22Rv1 (cell line): ENCODE measurements at regions not wholly inside any gene's neighbourhood (a gene's known extent, or its start where the extent isn't known, plus 50 kb on each side); places are given as distances from the start of the nearest gene placed in this dataset.

Experiments used
- H3K27ac ChIP-seq: fragments of 450-650 bp; 2 replicates; pipeline ENCODE4 v1.5.1; 2017
- ZFX ChIP-seq: fragments of 450-650 bp; IDR thresholded peaks from 2 replicates; pipeline ENCODE4 v1.6.1; 2017; ENCODE audit warnings: antibody characterized with exemption, borderline replicate concordance
- TF ChIP-seq, protein P1 (sequence below): fragments of 450-650 bp; IDR thresholded peaks from 2 replicates; pipeline ENCODE4 v1.5.1; 2017; ENCODE audit warnings: mild to moderate bottlenecking

DNA sequence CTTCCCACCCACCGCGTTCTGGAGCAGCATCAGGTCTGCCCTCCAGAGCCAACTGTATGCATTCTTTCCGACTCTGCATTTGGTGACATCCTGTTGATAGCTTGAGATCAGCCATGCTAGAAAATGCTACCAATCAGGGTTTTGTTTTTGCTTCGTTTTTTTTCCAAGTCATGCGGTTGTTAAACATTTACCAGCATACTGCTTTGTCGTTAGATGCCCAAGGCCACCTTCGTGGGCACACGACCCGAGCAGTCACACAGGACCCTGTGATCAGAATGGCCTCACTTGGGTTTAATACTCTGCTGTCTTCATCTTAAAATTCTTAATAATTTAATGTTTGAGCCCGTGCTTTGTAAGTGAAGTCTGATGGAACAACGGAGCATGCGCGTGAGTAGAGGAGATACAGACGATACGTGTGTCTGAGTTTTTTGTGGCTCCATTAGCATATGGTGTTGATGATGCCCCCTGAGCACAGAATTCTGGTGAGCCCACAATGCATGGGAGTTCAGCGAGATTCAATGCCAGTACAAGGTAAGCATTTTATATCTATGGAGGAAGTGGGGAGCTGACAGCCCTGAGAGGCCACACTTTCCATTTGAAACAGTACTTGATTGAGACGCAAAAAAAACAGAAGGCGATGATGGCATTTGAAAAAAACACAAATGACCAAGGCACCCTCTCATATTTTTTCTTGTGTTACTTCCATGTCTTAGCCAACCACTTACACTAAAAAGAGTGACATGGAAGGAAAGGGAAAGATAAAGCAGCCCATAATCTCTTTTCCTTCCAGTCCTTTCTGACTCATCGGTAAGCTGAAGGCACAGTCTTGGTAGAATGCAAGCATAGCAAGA, 323.6 kb downstream of the BCOR start:
- H3K27ac ChIP-seq = no peak overlapping the region
- TF ChIP-seq ZFX = no peak
- TF ChIP-seq, protein P1, sequence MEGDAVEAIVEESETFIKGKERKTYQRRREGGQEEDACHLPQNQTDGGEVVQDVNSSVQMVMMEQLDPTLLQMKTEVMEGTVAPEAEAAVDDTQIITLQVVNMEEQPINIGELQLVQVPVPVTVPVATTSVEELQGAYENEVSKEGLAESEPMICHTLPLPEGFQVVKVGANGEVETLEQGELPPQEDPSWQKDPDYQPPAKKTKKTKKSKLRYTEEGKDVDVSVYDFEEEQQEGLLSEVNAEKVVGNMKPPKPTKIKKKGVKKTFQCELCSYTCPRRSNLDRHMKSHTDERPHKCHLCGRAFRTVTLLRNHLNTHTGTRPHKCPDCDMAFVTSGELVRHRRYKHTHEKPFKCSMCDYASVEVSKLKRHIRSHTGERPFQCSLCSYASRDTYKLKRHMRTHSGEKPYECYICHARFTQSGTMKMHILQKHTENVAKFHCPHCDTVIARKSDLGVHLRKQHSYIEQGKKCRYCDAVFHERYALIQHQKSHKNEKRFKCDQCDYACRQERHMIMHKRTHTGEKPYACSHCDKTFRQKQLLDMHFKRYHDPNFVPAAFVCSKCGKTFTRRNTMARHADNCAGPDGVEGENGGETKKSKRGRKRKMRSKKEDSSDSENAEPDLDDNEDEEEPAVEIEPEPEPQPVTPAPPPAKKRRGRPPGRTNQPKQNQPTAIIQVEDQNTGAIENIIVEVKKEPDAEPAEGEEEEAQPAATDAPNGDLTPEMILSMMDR = no peak

GRCh38 chrX:39774774-39775328, 322.9 kb downstream of the BCOR start:
- TF ChIP-seq, protein P1 = no peak
- no peak for TF ChIP-seq ZFX

DNA sequence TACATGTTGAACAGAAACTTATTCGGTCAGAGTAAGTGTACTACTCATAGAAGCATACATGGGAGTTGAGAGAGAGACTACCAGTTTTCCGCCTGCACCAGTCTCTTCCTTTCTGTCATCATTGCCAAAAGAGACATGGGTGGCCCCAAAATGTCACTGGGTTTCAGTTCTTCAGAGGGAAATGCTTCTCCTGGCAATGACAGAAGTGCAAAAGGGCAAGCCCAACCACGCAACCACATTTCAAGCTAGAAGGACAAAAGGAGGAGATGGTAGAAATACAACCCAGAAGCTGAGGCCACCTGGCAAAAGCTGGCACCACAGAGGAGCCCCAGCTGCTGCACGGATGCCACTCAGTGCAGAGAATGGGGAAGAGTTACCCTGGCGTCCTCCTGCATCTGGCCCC, 320.1 kb downstream of the BCOR start:
- no peak for TF ChIP-seq ZFX
- TF ChIP-seq, protein P1 = no peak
- H3K27ac ChIP-seq = no peak overlapping the region

More at GRCh38 chrX:39774774-39775328, 322.9 kb downstream of the BCOR start:
- H3K27ac ChIP-seq = no peak overlapping the region

DNA sequence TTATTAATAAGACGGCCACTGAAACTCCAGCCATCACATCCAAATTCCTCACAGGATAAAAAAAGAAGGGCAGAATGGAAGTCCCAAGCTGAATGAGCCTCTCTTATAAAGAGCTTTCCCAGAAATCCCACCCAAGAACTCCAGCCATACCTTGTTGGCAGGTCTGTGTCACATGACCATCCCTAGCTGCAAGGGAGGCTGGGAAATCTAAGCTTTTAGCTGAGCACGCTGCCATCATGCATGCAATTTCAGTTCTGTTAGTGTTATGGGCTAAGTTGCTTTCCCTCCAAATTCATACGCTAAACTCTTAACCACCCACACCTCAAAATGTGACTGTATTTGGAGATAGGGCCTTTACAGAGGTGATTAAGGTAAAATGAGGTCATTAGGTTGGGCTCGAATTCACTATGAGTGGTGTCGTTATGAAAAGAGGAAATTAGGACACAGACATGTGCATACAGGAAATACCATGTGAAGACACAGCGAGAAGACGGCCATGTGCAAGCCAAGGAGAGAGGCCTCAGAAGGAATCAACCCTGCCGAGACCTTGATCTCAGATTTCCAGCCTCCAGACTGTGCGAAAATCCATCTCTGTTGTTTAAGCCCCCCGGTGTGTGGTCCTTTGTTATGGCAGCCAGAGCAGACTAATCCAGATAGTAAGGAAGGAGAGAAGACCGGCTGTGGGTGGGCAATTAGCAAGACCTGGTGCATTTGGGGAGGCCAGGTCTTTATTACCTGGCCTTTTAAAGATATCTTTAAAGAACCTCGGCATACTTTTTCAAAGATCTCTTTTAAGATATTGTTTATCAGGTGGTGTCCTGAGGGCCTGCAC, 317.6 kb downstream of the BCOR start:
- TF ChIP-seq ZFX = no peak
- TF ChIP-seq, protein P1 = no peak
- no peak overlapping the region for H3K27ac ChIP-seq

DNA sequence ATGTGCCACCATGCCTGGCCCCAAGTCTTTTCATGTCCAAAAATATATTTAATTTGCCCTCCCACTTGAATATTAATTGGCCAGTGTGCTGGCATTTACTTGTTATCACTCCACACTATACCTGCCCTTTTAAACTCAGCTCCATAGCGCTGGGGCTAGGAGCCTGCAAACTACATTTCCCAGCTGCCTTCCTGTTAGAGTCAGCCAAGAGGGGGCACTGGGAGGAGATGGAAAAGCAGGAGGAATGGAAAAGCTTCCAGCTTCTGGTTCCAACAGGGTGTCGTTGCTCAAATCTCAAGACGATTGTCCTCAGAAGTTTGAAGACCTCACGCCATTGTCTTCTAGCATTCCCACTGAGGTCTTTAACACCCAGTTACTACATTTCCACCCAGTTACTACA, 315.5 kb downstream of the BCOR start:
- no peak overlapping the region for H3K27ac ChIP-seq
- TF ChIP-seq ZFX = no peak
- TF ChIP-seq, protein P1 = no peak

DNA sequence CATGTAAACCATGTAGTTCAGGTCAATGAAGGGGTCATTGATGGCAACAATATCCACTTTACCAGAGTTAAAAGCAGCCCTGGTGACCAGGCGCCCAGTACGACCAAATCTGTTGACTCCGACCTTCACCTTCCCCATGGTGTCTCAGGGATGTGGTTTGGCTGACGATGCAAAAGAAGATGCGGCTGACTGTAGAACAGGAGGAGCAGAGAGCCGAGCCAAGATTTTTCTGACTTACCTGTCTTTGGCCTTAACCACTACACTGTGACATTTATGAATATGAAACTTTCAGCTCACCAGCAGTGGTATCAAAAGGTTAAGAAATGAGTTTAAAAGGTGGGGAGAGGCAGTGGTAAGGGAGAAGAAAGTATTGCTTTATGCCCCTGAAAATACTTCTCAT, 309.8 kb downstream of the BCOR start:
- H3K27ac ChIP-seq = no peak overlapping the region
- TF ChIP-seq ZFX = no peak
- TF ChIP-seq, protein P1 = no peak
